OCI-LY7 (cell line): ENCODE measurements at regions not wholly inside any gene's neighbourhood (a gene's known extent, or its start where the extent isn't known, plus 50 kb on each side); places are given as distances from the start of the nearest gene placed in this dataset.

Experiments used
- BruUV-seq: library from RNA; stranded (reverse); fragments of 400-500 nt; replicated peaks from 2 replicates; lab custom pipeline; 2021; lab: Mats Ljungman, UMichigan
- CTCF ChIA-PET: fragments of 300-600 bp; sonication (Branson Sonifier 250); formaldehyde crosslinking; loops from one replicate; lab custom pipeline; 2022; ENCODE audit warnings: antibody characterized with exemption; ENCODE audit not compliant: unreplicated experiment; lab: Charles Lee
- POLR2A ChIA-PET: fragments of 300-600 bp; sonication (Branson Sonifier 250); formaldehyde crosslinking; loops from one replicate; lab custom pipeline; 2022; ENCODE audit warnings: antibody characterized with exemption; lab: Charles Lee
- DNase-seq: peaks from one replicate; pipeline ENCODE4 v3.0.0-alpha.2; 2015; ENCODE audit warnings: low spot score
- H2AFZ ChIP-seq: fragments of 200-600 bp; sonication (generic), shearing (Covaris generic); 2 replicates; pipeline ENCODE4 v1.6.1; 2014; ENCODE audit warnings: mild to moderate bottlenecking, antibody characterized with exemption, low read length, moderate library complexity
- H3K27ac ChIP-seq: fragments of 200-600 bp; sonication (generic); 2 replicates; pipeline ENCODE4 v1.5.1; 2014; ENCODE audit warnings: mixed run types, low read depth, mild to moderate bottlenecking, moderate library complexity, low read length, inconsistent platforms; ENCODE audit not compliant: poor library complexity, severe bottlenecking
- H3K36me3 ChIP-seq: fragments of 200-600 bp; sonication (generic); 2 replicates; pipeline ENCODE4 v1.6.1; 2014; ENCODE audit warnings: mild to moderate bottlenecking, antibody characterized with exemption, low read length, moderate library complexity, mixed read lengths; ENCODE audit not compliant: insufficient read depth
- H3K4me1 ChIP-seq: fragments of 200-600 bp; sonication (generic); 2 replicates; pipeline ENCODE4 v1.5.1; 2014; ENCODE audit warnings: mild to moderate bottlenecking, low read length; ENCODE audit not compliant: insufficient read depth, poor library complexity, severe bottlenecking
- H3K4me2 ChIP-seq: fragments of 200-600 bp; sonication (generic); 2 replicates; pipeline ENCODE4 v1.6.1; 2014; ENCODE audit warnings: mild to moderate bottlenecking, low read length
- H3K4me3 ChIP-seq: fragments of 200-600 bp; sonication (generic); 2 replicates; pipeline ENCODE4 v1.5.1; 2014; ENCODE audit warnings: mild to moderate bottlenecking, low read depth, low read length; ENCODE audit not compliant: poor library complexity, severe bottlenecking
- H3K79me2 ChIP-seq: fragments of 200-600 bp; sonication (generic); 2 replicates; pipeline ENCODE4 v1.6.1; 2016; ENCODE audit warnings: low read depth, mild to moderate bottlenecking, low read length, moderate library complexity, mixed read lengths; ENCODE audit not compliant: insufficient read depth
- H3K9me2 ChIP-seq: fragments of 200-600 bp; sonication (generic); 2 replicates; pipeline ENCODE4 v1.6.1; 2016; ENCODE audit warnings: mild to moderate bottlenecking, low read length, mixed read lengths; ENCODE audit not compliant: insufficient read depth
- H3K9me3 ChIP-seq: fragments of 200-600 bp; sonication (generic); 2 replicates; pipeline ENCODE4 v1.6.1; 2014; ENCODE audit warnings: mild to moderate bottlenecking, mixed run types, low read length, mixed read lengths
- H4K20me1 ChIP-seq: fragments of 200-600 bp; sonication (generic); 2 replicates; pipeline ENCODE4 v1.6.1; 2014; ENCODE audit warnings: mild to moderate bottlenecking, antibody characterized with exemption, low read length, moderate library complexity, mixed read lengths; ENCODE audit not compliant: insufficient read depth
- EZH2phosphoT487 ChIP-seq: fragments of 200-600 bp; sonication (generic); IDR thresholded peaks from 2 replicates; pipeline ENCODE4 v1.6.1; 2018; ENCODE audit warnings: low read depth, borderline replicate concordance, mild to moderate bottlenecking, mixed run types, antibody characterized with exemption, low read length, moderate library complexity, mixed read lengths
- intact Hi-C: fragments of 100-400 bp; cut with micrococcal nuclease; formaldehyde crosslinking; loops from one replicate; pipeline ENCODE4 v1.10.0; 2022; ENCODE audit not compliant: unreplicated experiment
- TF ChIP-seq, protein P1 (sequence below): fragments of 200-600 bp; sonication (generic); conservative IDR thresholded peaks from 2 replicates; pipeline ENCODE4 v1.5.1; 2014; ENCODE audit warnings: mild to moderate bottlenecking, antibody characterized with exemption, low read length, moderate library complexity, mixed read lengths

GRCh38 chr18:25679491-25679890 is 327.5 kb upstream of the ZNF521 start:
- no peak overlapping the region for H3K4me2 ChIP-seq
- no peak overlapping the region for H3K27ac ChIP-seq
- no peak overlapping the region for H2AFZ ChIP-seq
- H4K20me1 ChIP-seq, result no peaks in the 10 kb centered on the region
- H3K4me1 ChIP-seq, result no peaks in the 10 kb centered on the region
- ChIA-PET CTCF (no interaction called here), POLR2A (no interaction called here)
- H3K36me3 ChIP-seq, result no peaks in the 10 kb centered on the region
- no peaks in the 10 kb centered on the region for H3K9me2 ChIP-seq
- no peak overlapping the region for H3K4me3 ChIP-seq
- TF ChIP-seq, protein P1, sequence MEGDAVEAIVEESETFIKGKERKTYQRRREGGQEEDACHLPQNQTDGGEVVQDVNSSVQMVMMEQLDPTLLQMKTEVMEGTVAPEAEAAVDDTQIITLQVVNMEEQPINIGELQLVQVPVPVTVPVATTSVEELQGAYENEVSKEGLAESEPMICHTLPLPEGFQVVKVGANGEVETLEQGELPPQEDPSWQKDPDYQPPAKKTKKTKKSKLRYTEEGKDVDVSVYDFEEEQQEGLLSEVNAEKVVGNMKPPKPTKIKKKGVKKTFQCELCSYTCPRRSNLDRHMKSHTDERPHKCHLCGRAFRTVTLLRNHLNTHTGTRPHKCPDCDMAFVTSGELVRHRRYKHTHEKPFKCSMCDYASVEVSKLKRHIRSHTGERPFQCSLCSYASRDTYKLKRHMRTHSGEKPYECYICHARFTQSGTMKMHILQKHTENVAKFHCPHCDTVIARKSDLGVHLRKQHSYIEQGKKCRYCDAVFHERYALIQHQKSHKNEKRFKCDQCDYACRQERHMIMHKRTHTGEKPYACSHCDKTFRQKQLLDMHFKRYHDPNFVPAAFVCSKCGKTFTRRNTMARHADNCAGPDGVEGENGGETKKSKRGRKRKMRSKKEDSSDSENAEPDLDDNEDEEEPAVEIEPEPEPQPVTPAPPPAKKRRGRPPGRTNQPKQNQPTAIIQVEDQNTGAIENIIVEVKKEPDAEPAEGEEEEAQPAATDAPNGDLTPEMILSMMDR, result no peak
- TF ChIP-seq EZH2phosphoT487, result no peak
- no peaks in the 10 kb centered on the region for H3K9me3 ChIP-seq
- intact Hi-C loops, result loop anchor here (10.0 kb wide), 1 partner anchor 215 kb away; no protein-coding TSS in a partner anchor
- BruUV-seq, result no TSS peak
- DNase-seq, result no peak
- no peaks in the 10 kb centered on the region for H3K79me2 ChIP-seq

DNA sequence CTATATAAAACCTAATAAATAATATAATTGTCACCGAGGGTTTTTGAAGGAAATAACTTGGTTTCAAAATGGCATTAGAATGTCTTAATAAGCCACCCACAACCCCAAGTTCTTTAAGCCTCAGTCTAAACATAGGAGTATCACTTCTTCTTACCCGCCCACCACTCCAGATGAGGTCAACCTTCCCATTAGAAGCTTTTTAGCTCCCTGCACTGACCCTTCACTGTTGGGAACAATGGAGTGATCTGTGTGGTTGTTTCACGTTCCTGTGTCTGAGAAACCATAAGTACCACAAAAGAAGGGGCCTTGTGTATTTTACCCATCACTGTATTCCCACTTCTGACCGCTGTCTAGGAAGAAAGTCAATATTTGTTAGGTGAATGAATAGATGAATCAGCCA is 326.3 kb upstream of the ZNF521 start:
- BruUV-seq, result no TSS peak
- no peaks in the 10 kb centered on the region for H3K9me2 ChIP-seq
- H3K4me3 ChIP-seq, result no peak overlapping the region
- POLR2A ChIA-PET, result no interaction called here
- H3K4me2 ChIP-seq, result no peak overlapping the region
- H3K9me3 ChIP-seq, result no peaks in the 10 kb centered on the region
- no peaks in the 10 kb centered on the region for H3K79me2 ChIP-seq
- H3K4me1 ChIP-seq, result no peaks in the 10 kb centered on the region
- no peaks in the 10 kb centered on the region for H4K20me1 ChIP-seq
- H3K27ac ChIP-seq, result no peak overlapping the region
- TF ChIP-seq, protein P1, result no peak
- no peak for TF ChIP-seq EZH2phosphoT487
- CTCF ChIA-PET, result no interaction called here
- no peaks in the 10 kb centered on the region for H3K36me3 ChIP-seq
- intact Hi-C loops, result loop anchor here (10.0 kb wide), 1 partner anchor 217 kb away; no protein-coding TSS in a partner anchor
- no peak for DNase-seq
- H2AFZ ChIP-seq, result no peak overlapping the region

DNA sequence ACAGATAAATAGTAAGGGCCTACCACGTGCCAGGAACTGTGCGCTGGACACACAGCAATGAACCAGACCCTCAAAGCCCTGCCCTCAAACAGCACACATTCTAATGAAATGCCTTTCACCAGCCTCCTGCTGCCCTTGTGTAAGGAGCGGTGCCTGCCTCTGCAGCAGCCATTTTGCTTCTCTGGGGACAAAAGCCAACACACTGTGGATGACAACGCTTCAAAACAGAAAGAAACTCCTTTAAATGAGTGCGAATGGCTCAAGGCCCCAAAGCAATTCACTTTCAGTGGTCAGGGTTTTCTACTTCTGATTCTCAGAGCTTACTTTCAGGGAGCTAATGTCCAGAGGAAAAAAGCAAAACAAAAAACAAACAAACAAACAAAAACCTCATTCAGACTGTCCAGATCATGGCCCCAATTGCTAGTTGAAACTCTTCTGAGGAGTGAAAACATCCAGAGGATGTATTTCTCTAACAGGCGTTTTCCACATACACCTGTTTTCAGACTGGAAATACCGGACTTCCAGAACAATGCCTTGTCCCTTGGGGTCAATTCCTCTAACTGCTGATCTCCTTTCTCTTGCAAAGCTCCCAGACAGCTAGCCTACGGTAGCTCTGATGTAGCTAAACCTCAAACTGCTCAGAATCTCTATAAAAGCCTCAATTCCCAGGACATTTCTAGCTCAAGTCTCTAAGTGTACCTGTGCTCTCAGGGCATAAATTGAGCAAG is 323.3 kb upstream of the ZNF521 start:
- Histone ChIP-seq H3K27ac (no peak overlapping the region), H3K9me3 (no peaks in the 10 kb centered on the region), H2AFZ (no peak overlapping the region), H4K20me1 (no peaks in the 10 kb centered on the region), H3K79me2 (no peaks in the 10 kb centered on the region), H3K9me2 (no peaks in the 10 kb centered on the region), H3K4me3 (no peak overlapping the region), H3K36me3 (no peaks in the 10 kb centered on the region), H3K4me1 (no peaks in the 10 kb centered on the region), H3K4me2 (no peak overlapping the region)
- no peak for DNase-seq
- intact Hi-C loops, result loop anchor here (10.0 kb wide), 1 partner anchor 220 kb away; no protein-coding TSS in a partner anchor
- TF ChIP-seq, protein P1, result no peak
- TF ChIP-seq EZH2phosphoT487, result no peak
- ChIA-PET CTCF (no interaction called here), POLR2A (no interaction called here)
- no TSS peak for BruUV-seq
